ENCODE measurements at regions not wholly inside any gene's neighbourhood (a gene's known extent, or its start where the extent isn't known, plus 50 kb on each side); places are given as distances from the start of the nearest gene placed in this dataset.

GRCh38 chr17:83190004-83190385, 110.6 kb downstream of the METRNL start:
- TF ChIP-seq EP300 (IDR thresholded peaks at IDR 0.05): no peak
- TF ChIP-seq POLR2AphosphoS5 (IDR thresholded peaks at IDR 0.05): no peak

Data from stomach (tissue), 4 donors.